ENCODE measurements at regions not wholly inside any gene's neighbourhood (a gene's known extent, or its start where the extent isn't known, plus 50 kb on each side); places are given as distances from the start of the nearest gene placed in this dataset.

DNA sequence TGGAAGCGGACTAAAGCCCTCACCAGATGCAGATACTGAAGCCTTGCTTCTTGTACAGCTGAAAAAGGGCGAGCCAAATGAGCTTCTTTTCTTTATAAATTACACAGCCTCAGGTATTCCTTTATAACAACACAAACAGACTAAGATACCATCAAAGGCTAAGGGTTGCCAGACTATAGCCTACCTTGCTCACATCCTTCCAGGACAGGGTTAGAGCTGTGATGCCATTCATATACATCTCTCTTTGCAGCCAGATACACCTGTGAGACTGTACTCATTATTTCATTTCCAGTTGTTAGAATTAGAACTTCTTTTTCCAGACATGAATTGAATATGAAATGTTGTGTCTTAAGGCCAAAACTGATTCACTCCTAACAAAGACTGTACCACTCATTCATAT, 262.8 kb upstream of the NR2F2 start:
- Histone ChIP-seq H3K9ac (ENCODE audit: low read depth, low read length) (no peak overlapping the region), H3K4me1 (ENCODE audit: insufficient read depth, low read length) (no peaks in the 10 kb centered on the region), H4K20me1 (ENCODE audit: insufficient read depth, low read length) (no peaks in the 10 kb centered on the region), H3K4me2 (ENCODE audit: insufficient read depth, low read length) (no peak overlapping the region), H3K27ac (ENCODE audit: low read length) (no peak overlapping the region), H3K4me3 (ENCODE audit: low read depth in 1 of 2, low read length in 2 of 2) (no peak overlapping the region), H3K27me3 (ENCODE audit: insufficient read depth, low read length, poor library complexity) (no peaks in the 10 kb centered on the region), H3K9me3 (ENCODE audit: insufficient read depth, low read length, severe bottlenecking) (no peaks in the 10 kb centered on the region), H3K36me3 (ENCODE audit: insufficient read depth, low read length) (no peaks in the 10 kb centered on the region), H2AFZ (ENCODE audit: low read depth, low read length) (no peak overlapping the region), H3K79me2 (ENCODE audit: insufficient read depth, low read length) (no peaks in the 10 kb centered on the region)
- ATAC-seq (ENCODE audit: insufficient read depth, low read depth) (no peak), DNase-seq (no peak)
- TF ChIP-seq, protein P1, sequence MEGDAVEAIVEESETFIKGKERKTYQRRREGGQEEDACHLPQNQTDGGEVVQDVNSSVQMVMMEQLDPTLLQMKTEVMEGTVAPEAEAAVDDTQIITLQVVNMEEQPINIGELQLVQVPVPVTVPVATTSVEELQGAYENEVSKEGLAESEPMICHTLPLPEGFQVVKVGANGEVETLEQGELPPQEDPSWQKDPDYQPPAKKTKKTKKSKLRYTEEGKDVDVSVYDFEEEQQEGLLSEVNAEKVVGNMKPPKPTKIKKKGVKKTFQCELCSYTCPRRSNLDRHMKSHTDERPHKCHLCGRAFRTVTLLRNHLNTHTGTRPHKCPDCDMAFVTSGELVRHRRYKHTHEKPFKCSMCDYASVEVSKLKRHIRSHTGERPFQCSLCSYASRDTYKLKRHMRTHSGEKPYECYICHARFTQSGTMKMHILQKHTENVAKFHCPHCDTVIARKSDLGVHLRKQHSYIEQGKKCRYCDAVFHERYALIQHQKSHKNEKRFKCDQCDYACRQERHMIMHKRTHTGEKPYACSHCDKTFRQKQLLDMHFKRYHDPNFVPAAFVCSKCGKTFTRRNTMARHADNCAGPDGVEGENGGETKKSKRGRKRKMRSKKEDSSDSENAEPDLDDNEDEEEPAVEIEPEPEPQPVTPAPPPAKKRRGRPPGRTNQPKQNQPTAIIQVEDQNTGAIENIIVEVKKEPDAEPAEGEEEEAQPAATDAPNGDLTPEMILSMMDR (IDR thresholded peaks at IDR 0.05; ENCODE audit: borderline replicate concordance, extremely low read depth, low read length, poor library complexity, severe bottlenecking), result no peak
- no peak for TF ChIP-seq EZH2 (IDR thresholded peaks at IDR 0.05; ENCODE audit: borderline replicate concordance, low read depth, low read length, severe bottlenecking)

GRCh38 chr15:96068897-96069296, 261.6 kb upstream of the NR2F2 start:
- H3K4me3 ChIP-seq (ENCODE audit: low read depth in 1 of 2, low read length in 2 of 2), result no peak overlapping the region
- no peak overlapping the region for H3K27ac ChIP-seq (ENCODE audit: low read length)
- no peak overlapping the region for H2AFZ ChIP-seq (ENCODE audit: low read depth, low read length)
- no peaks in the 10 kb centered on the region for H3K79me2 ChIP-seq (ENCODE audit: insufficient read depth, low read length)
- H3K27me3 ChIP-seq (ENCODE audit: insufficient read depth, low read length, poor library complexity), result no peaks in the 10 kb centered on the region
- no peak overlapping the region for H3K9ac ChIP-seq (ENCODE audit: low read depth, low read length)
- no peaks in the 10 kb centered on the region for H3K9me3 ChIP-seq (ENCODE audit: insufficient read depth, low read length, severe bottlenecking)
- no peak overlapping the region for H3K4me2 ChIP-seq (ENCODE audit: insufficient read depth, low read length)
- TF ChIP-seq, protein P1 (IDR thresholded peaks at IDR 0.05; ENCODE audit: borderline replicate concordance, extremely low read depth, low read length, poor library complexity, severe bottlenecking), result no peak
- no peak for TF ChIP-seq EZH2 (IDR thresholded peaks at IDR 0.05; ENCODE audit: borderline replicate concordance, low read depth, low read length, severe bottlenecking)
- no peaks in the 10 kb centered on the region for H3K4me1 ChIP-seq (ENCODE audit: insufficient read depth, low read length)
- H3K36me3 ChIP-seq (ENCODE audit: insufficient read depth, low read length), result no peaks in the 10 kb centered on the region
- no peak for ATAC-seq (ENCODE audit: insufficient read depth, low read depth)
- DNase-seq, result no peak
- no peaks in the 10 kb centered on the region for H4K20me1 ChIP-seq (ENCODE audit: insufficient read depth, low read length)

DNA sequence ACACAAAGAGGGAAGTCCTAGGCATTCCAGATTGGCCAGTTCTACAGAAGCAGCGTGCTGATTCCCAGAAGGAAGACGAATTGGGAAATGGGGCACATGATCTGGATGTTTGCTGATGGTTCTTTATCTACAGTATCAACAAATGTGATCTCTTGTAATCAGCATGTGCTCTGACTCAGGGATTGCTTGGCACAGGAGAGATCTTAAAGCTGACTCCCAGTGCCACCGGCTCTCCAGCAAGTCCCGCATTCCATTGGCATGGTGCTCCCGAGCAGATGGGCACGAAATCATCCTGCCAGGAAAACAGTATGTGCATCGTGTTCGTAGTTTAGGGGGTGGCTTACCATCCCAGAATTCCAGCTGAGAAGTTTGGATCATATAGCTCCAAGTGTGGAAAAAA, 259.9 kb upstream of the NR2F2 start:
- DNase-seq (no peak), ATAC-seq (ENCODE audit: insufficient read depth, low read depth) (no peak)
- Histone ChIP-seq H3K27ac (ENCODE audit: low read length) (no peak overlapping the region), H3K36me3 (ENCODE audit: insufficient read depth, low read length) (no peaks in the 10 kb centered on the region), H4K20me1 (ENCODE audit: insufficient read depth, low read length) (no peaks in the 10 kb centered on the region), H3K4me2 (ENCODE audit: insufficient read depth, low read length) (no peak overlapping the region), H3K27me3 (ENCODE audit: insufficient read depth, low read length, poor library complexity) (no peaks in the 10 kb centered on the region), H2AFZ (ENCODE audit: low read depth, low read length) (no peak overlapping the region), H3K4me1 (ENCODE audit: insufficient read depth, low read length) (no peaks in the 10 kb centered on the region), H3K79me2 (ENCODE audit: insufficient read depth, low read length) (no peaks in the 10 kb centered on the region), H3K4me3 (ENCODE audit: low read depth in 1 of 2, low read length in 2 of 2) (no peak overlapping the region), H3K9ac (ENCODE audit: low read depth, low read length) (no peak overlapping the region), H3K9me3 (ENCODE audit: insufficient read depth, low read length, severe bottlenecking) (no peaks in the 10 kb centered on the region)
- no peak for TF ChIP-seq EZH2 (IDR thresholded peaks at IDR 0.05; ENCODE audit: borderline replicate concordance, low read depth, low read length, severe bottlenecking)
- TF ChIP-seq, protein P1 (IDR thresholded peaks at IDR 0.05; ENCODE audit: borderline replicate concordance, extremely low read depth, low read length, poor library complexity, severe bottlenecking), result no peak

DNA sequence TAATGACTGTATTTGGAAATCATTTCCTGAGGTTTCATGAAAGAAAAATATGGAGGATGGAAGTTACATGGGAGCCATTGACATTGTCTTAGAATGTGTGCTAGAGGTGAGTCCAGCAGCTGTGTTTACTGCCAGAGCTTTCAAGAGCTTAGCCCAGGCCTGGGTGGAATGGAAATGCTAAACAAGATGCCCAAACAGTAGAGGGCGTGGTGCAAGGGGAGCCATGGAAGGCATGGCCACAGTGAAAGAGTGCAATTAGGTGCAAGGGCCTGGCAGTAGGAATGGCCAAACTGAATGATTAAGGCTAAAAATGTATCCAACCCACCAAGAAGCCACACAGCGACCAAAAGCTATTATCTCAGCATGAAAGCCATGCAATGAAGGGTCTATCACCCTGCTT, 257.7 kb upstream of the NR2F2 start:
- Histone ChIP-seq H3K79me2 (ENCODE audit: insufficient read depth, low read length) (no peaks in the 10 kb centered on the region), H3K36me3 (ENCODE audit: insufficient read depth, low read length) (no peaks in the 10 kb centered on the region), H3K9me3 (ENCODE audit: insufficient read depth, low read length, severe bottlenecking) (no peaks in the 10 kb centered on the region), H2AFZ (ENCODE audit: low read depth, low read length) (no peak overlapping the region), H4K20me1 (ENCODE audit: insufficient read depth, low read length) (no peaks in the 10 kb centered on the region), H3K4me1 (ENCODE audit: insufficient read depth, low read length) (no peaks in the 10 kb centered on the region), H3K27ac (ENCODE audit: low read length) (no peak overlapping the region), H3K9ac (ENCODE audit: low read depth, low read length) (no peak overlapping the region), H3K4me2 (ENCODE audit: insufficient read depth, low read length) (no peak overlapping the region), H3K27me3 (ENCODE audit: insufficient read depth, low read length, poor library complexity) (no peaks in the 10 kb centered on the region), H3K4me3 (ENCODE audit: low read depth in 1 of 2, low read length in 2 of 2) (no peak overlapping the region)
- ATAC-seq (ENCODE audit: insufficient read depth, low read depth), result no peak
- no peak for TF ChIP-seq EZH2 (IDR thresholded peaks at IDR 0.05; ENCODE audit: borderline replicate concordance, low read depth, low read length, severe bottlenecking)
- TF ChIP-seq, protein P1 (IDR thresholded peaks at IDR 0.05; ENCODE audit: borderline replicate concordance, extremely low read depth, low read length, poor library complexity, severe bottlenecking), result no peak
- no peak for DNase-seq
